GM12878 (cell line): ENCODE measurements at regions not wholly inside any gene's neighbourhood (a gene's known extent, or its start where the extent isn't known, plus 50 kb on each side); places are given as distances from the start of the nearest gene placed in this dataset.

Experiments
- ATAC-seq: fragments of 200-7000 bp; cut with Tn5 transposase; 3 replicates; pipeline ENCODE4 v1.9.1; 2020; ENCODE audit warnings: mild to moderate bottlenecking, moderate library complexity
- BruUV-seq: library from RNA; stranded (reverse); fragments of 400-500 nt; replicated peaks from 2 replicates; lab custom pipeline; 2021; lab: Mats Ljungman, UMichigan
- CTCF ChIA-PET: fragments of 300-600 bp; sonication (Branson Sonifier 250); formaldehyde crosslinking; extraction: SDS; loops from one replicate; lab custom pipeline; 2021; ENCODE audit warnings: inconsistent platforms; lab: Yijun Ruan, JAX
- POLR2A ChIA-PET: fragments of 350-600 bp; formaldehyde crosslinking; extraction: SDS; loops from one replicate; lab custom pipeline; 2021; ENCODE audit warnings: inconsistent platforms; lab: Charles Lee
- RAD21 ChIA-PET: fragments of 300-600 bp; sonication (Branson Sonifier 250); formaldehyde crosslinking; loops from one replicate; lab custom pipeline; 2023; ENCODE audit warnings: antibody characterized with exemption; ENCODE audit not compliant: unreplicated experiment; lab: Charles Lee
- SMC1A ChIA-PET: fragments of 300-600 bp; sonication (Branson Sonifier 250); formaldehyde crosslinking; loops from one replicate; lab custom pipeline; 2023; ENCODE audit not compliant: unreplicated experiment, uncharacterized antibody; lab: Charles Lee
- DNase-seq: peaks from one replicate; pipeline ENCODE4 v3.0.0-alpha.2; 2011; ENCODE audit warnings: low read depth, low spot score
- FAIRE-seq: peaks from 3 replicates; lab custom pipeline; 2011; peaks lifted over from hg19 to GRCh38; lab: Jason Lieb, UNC
- H2AFZ ChIP-seq: 2 replicates; pipeline ENCODE4 v1.6.0; 2011; ENCODE audit warnings: low read depth, low read length, control low read depth; ENCODE audit not compliant: control insufficient read depth
- H3K27ac ChIP-seq: 2 replicates; pipeline ENCODE4 v1.5.1; 2011; ENCODE audit warnings: control low read depth; ENCODE audit not compliant: control insufficient read depth, insufficient read depth
- H3K27me3 ChIP-seq, 2 experiments: replicated peaks in 1 of 2; 2 replicates each; pipeline versions ENCODE4 v1.6.0 to v1.6.1; 2011; ENCODE audit warnings: low read length in 1 of 2; ENCODE audit not compliant: control insufficient read depth in 2 of 2, insufficient read depth in 2 of 2
- H3K36me3 ChIP-seq, 2 experiments: 2 replicates each; pipeline ENCODE4 v1.5.1; 2011; ENCODE audit warnings: low read length in 1 of 2; ENCODE audit not compliant: control insufficient read depth in 2 of 2, insufficient read depth in 2 of 2
- H3K4me1 ChIP-seq: 2 replicates; pipeline ENCODE4 v1.6.1; 2011; ENCODE audit warnings: mild to moderate bottlenecking, low read length, moderate library complexity, mixed read lengths; ENCODE audit not compliant: control insufficient read depth, insufficient read depth
- H3K4me2 ChIP-seq: 2 replicates; pipeline ENCODE4 v1.6.0; 2011; ENCODE audit warnings: control low read depth; ENCODE audit not compliant: control insufficient read depth, insufficient read depth
- H3K4me3 ChIP-seq: fragments of 200-600 bp; sonication (generic); 2 replicates; pipeline ENCODE4 v1.5.1; 2016
- H3K79me2 ChIP-seq: 2 replicates; pipeline ENCODE4 v1.6.0; 2011; ENCODE audit warnings: low read length; ENCODE audit not compliant: control insufficient read depth, insufficient read depth
- H3K9ac ChIP-seq: 2 replicates; pipeline ENCODE4 v1.8.0; 2011; ENCODE audit warnings: low read length, control low read depth, mixed read lengths; ENCODE audit not compliant: control insufficient read depth, insufficient read depth
- H3K9me3 ChIP-seq: replicated peaks from 3 replicates; pipeline ENCODE4 v1.5.1; 2011; ENCODE audit warnings: mild to moderate bottlenecking, low read length; ENCODE audit not compliant: control insufficient read depth, insufficient read depth
- H4K20me1 ChIP-seq: 2 replicates; pipeline ENCODE4 v1.6.0; 2011; ENCODE audit not compliant: control insufficient read depth, insufficient read depth
- LARP7 ChIP-seq: fragments of 450-650 bp; IDR thresholded peaks from 2 replicates; pipeline ENCODE4 v1.6.1; 2017; ENCODE audit warnings: mild to moderate bottlenecking
- MYB ChIP-seq: fragments of 150-350 bp; IDR thresholded peaks from 2 replicates; pipeline ENCODE4 v1.6.1; 2014; ENCODE audit warnings: mild to moderate bottlenecking, low read depth, low read length, borderline replicate concordance
- SIN3A ChIP-seq: IDR thresholded peaks from 2 replicates; pipeline ENCODE4 v1.6.1; 2012; ENCODE audit warnings: low read depth, low read length, improper control_type of control experiment
- SUZ12 ChIP-seq: fragments of 200-600 bp; sonication (generic); IDR thresholded peaks from one replicate; pipeline ENCODE4 v1.6.1; 2018; ENCODE audit warnings: antibody characterized with exemption, mild to moderate bottlenecking; ENCODE audit not compliant: unreplicated experiment
- ZBTB33 ChIP-seq: fragments of 450-650 bp; IDR thresholded peaks from 2 replicates; pipeline ENCODE4 v1.6.1; 2017; ENCODE audit warnings: mild to moderate bottlenecking
- WGBS: methylation state at CpG from one replicate; pipeline ENCODE4 v1.1.6; 2016; ENCODE audit warnings: low lambda C conversion rate; ENCODE audit not compliant: insufficient replicate concordance, insufficient coverage; ENCODE audit errors: missing lambda C conversion rate; 5-methylcytosine and 5-hydroxymethylcytosine counted together
- in situ Hi-C: fragments of 300-500 bp; cut with MboI; formaldehyde crosslinking; loops from 9 replicates; pipeline ENCODE4 v1.14.3; 2018; ENCODE audit warnings: mixed read lengths
- intact Hi-C: fragments of 100-400 bp; cut with micrococcal nuclease; formaldehyde crosslinking; loops from one replicate; pipeline ENCODE4 v1.14.2; 2022; ENCODE audit not compliant: unreplicated experiment

- TF ChIP-seq ZBTB33 = no peak
These were observed 62.3 kb upstream of the CDH5 start (continued) for GRCh38 chr16:66304151-66304550.

GRCh38 chr16:66300501-66300900 is 66.0 kb upstream of the CDH5 start:
- BruUV-seq = no TSS peak
- RAD21 ChIA-PET = no interaction called here
- Histone ChIP-seq H3K36me3 (no peaks in the 10 kb centered on the region), H4K20me1 (no peaks in the 10 kb centered on the region), H3K4me1 (no peaks in the 10 kb centered on the region), H3K9ac (no peak overlapping the region), H3K27me3 (peaks cover 0 to 3% of the 10 kb centered on the region in 2 experiments; a peak in 1 of 4 replicates), H3K4me3 (no peak overlapping the region), H3K27ac (no peak overlapping the region), H2AFZ (no peak overlapping the region), H3K9me3 (no peaks in the 10 kb centered on the region; the same call in 2 of the 3 replicates), H3K4me2 (no peak overlapping the region), H3K79me2 (no peaks in the 10 kb centered on the region)
- CTCF ChIA-PET = no interaction called here
- FAIRE-seq (no peak), ATAC-seq (no peak), DNase-seq (no peak)
- intact Hi-C loops (no loop called here), in situ Hi-C loops (no loop called here)
- POLR2A ChIA-PET = no interaction called here
- SMC1A ChIA-PET = no interaction called here
- WGBS = 0% methylated on average over 1 of the region's 1 CpG
- no peak for TF ChIP-seq SUZ12
- no peak for TF ChIP-seq SIN3A
- TF ChIP-seq LARP7 = no peak
- no peak for TF ChIP-seq MYB
